ENCODE measurements at regions not wholly inside any gene's neighbourhood (a gene's known extent, or its start where the extent isn't known, plus 50 kb on each side); places are given as distances from the start of the nearest gene placed in this dataset.

DNA sequence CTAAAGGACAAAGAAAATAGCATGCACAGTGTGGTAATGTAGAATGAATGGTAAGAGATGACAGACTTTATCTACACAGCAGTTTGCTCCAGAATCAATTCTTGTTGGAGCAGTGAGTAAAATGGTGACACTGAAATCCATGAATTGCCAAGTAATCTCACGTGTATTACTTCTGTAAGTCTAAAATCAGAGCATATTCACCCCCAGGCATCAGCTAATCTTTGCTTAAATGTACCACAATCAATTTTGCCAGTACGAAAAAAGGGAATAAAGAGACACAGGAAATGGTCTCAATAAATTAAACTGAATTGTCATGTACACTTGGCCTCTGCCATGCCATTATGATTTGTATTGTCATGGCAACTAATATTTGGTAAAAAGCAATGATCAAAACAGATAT, 294.2 kb downstream of the PCDH17 start:
- no peaks in the 10 kb centered on the region for H3K9me3 Mint-ChIP-seq (ENCODE audit: unreplicated experiment)
- H3K27ac Mint-ChIP-seq (ENCODE audit: unreplicated experiment) = no peak overlapping the region
- H3K36me3 ChIP-seq (ENCODE audit: insufficient read depth, low read length) = no peaks in the 10 kb centered on the region
- no peaks in the 10 kb centered on the region for H3K9me3 ChIP-seq (ENCODE audit: insufficient read depth, low read depth, low read length)
- H3K4me3 ChIP-seq (ENCODE audit: insufficient read depth, low read depth, low read length) = no peak overlapping the region
- no peaks in the 10 kb centered on the region for H3K27me3 ChIP-seq (ENCODE audit: insufficient read depth, low read length)
- H3K4me1 Mint-ChIP-seq (ENCODE audit: low read depth, unreplicated experiment) = no peaks in the 10 kb centered on the region
- H2AFZ ChIP-seq (ENCODE audit: low read depth, low read length) = no peak overlapping the region
- H4K20me1 ChIP-seq (ENCODE audit: insufficient read depth, low read length) = no peaks in the 10 kb centered on the region
- no peaks in the 10 kb centered on the region for H3K27me3 Mint-ChIP-seq (ENCODE audit: low read depth, unreplicated experiment)
- no peaks in the 10 kb centered on the region for H3K4me1 ChIP-seq (ENCODE audit: insufficient read depth, low read length)
- H3K27ac ChIP-seq (ENCODE audit: low read depth, low read length) = no peak overlapping the region
- H3K9ac ChIP-seq (ENCODE audit: low read length) = no peak overlapping the region
- TF ChIP-seq, protein P1, sequence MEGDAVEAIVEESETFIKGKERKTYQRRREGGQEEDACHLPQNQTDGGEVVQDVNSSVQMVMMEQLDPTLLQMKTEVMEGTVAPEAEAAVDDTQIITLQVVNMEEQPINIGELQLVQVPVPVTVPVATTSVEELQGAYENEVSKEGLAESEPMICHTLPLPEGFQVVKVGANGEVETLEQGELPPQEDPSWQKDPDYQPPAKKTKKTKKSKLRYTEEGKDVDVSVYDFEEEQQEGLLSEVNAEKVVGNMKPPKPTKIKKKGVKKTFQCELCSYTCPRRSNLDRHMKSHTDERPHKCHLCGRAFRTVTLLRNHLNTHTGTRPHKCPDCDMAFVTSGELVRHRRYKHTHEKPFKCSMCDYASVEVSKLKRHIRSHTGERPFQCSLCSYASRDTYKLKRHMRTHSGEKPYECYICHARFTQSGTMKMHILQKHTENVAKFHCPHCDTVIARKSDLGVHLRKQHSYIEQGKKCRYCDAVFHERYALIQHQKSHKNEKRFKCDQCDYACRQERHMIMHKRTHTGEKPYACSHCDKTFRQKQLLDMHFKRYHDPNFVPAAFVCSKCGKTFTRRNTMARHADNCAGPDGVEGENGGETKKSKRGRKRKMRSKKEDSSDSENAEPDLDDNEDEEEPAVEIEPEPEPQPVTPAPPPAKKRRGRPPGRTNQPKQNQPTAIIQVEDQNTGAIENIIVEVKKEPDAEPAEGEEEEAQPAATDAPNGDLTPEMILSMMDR (IDR thresholded peaks at IDR 0.05; ENCODE audit: insufficient read depth, low read depth, low read length) = no peak
- no peak for TF ChIP-seq EZH2 (IDR thresholded peaks at IDR 0.05; ENCODE audit: insufficient read depth, low read length)
- H3K4me3 Mint-ChIP-seq (ENCODE audit: unreplicated experiment) = no peak overlapping the region
- no peak for DNase-seq (ENCODE audit: low read depth)
- no peaks in the 10 kb centered on the region for H3K36me3 Mint-ChIP-seq (ENCODE audit: low read depth, unreplicated experiment)
- no peak overlapping the region for H3K4me2 ChIP-seq (ENCODE audit: low read length)
- no peaks in the 10 kb centered on the region for H3K79me2 ChIP-seq (ENCODE audit: insufficient read depth, low read length)
- no peak for FAIRE-seq

DNA sequence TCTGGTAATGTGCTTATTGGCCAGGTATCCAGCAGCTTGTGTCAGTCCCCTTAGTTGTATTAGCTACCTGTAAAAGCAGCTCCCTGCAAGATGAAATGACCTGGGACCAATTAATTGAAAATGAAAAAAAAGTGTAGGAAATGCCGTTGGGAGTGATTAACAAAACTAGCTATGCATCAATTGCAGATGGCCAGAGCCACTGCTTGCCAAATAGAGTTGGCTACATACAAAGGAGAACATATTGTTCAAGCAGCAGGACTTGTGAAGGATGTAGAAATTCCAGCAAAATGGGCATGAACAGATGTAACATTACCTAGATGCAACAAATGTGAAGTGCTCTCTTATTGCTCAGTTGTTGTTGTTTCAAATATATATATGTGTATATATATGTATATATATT, 300.5 kb downstream of the PCDH17 start:
- no peaks in the 10 kb centered on the region for H3K9me3 Mint-ChIP-seq (ENCODE audit: unreplicated experiment)
- Histone ChIP-seq H3K4me1 (ENCODE audit: insufficient read depth, low read length) (no peaks in the 10 kb centered on the region), H2AFZ (ENCODE audit: low read depth, low read length) (no peak overlapping the region), H3K27ac (ENCODE audit: low read depth, low read length) (no peak overlapping the region), H4K20me1 (ENCODE audit: insufficient read depth, low read length) (no peaks in the 10 kb centered on the region), H3K79me2 (ENCODE audit: insufficient read depth, low read length) (no peaks in the 10 kb centered on the region), H3K36me3 (ENCODE audit: insufficient read depth, low read length) (no peaks in the 10 kb centered on the region), H3K9me3 (ENCODE audit: insufficient read depth, low read depth, low read length) (no peaks in the 10 kb centered on the region), H3K27me3 (ENCODE audit: insufficient read depth, low read length) (no peaks in the 10 kb centered on the region), H3K4me2 (ENCODE audit: low read length) (no peak overlapping the region), H3K4me3 (ENCODE audit: insufficient read depth, low read depth, low read length) (no peak overlapping the region), H3K9ac (ENCODE audit: low read length) (no peak overlapping the region)
- no peaks in the 10 kb centered on the region for H3K36me3 Mint-ChIP-seq (ENCODE audit: low read depth, unreplicated experiment)
- H3K4me3 Mint-ChIP-seq (ENCODE audit: unreplicated experiment) = no peak overlapping the region
- no peak for FAIRE-seq
- DNase-seq (ENCODE audit: low read depth) = no peak
- H3K27me3 Mint-ChIP-seq (ENCODE audit: low read depth, unreplicated experiment) = no peaks in the 10 kb centered on the region
- no peak for TF ChIP-seq EZH2 (IDR thresholded peaks at IDR 0.05; ENCODE audit: insufficient read depth, low read length)
- TF ChIP-seq, protein P1 (IDR thresholded peaks at IDR 0.05; ENCODE audit: insufficient read depth, low read depth, low read length) = no peak
- no peak overlapping the region for H3K27ac Mint-ChIP-seq (ENCODE audit: unreplicated experiment)
- no peaks in the 10 kb centered on the region for H3K4me1 Mint-ChIP-seq (ENCODE audit: low read depth, unreplicated experiment)

DNA sequence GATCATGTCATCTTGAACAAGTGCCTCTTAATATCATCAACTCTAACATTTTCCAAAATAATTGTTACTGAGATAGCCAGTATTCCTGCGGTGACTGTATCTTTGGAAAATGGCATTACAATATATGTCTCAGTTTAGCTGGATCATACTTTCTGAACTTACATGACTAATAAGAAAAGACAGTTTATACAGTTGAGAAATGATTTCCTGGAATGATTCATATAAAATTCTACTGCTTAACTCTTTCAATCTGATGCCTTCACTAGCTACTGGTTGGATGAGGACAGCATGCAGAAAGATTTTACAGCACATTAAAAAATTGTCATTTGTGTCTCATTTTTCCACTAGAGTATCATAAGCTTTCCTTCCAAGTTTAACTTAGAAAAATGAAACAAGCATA, 302.1 kb downstream of the PCDH17 start:
- Histone ChIP-seq H3K4me3 (ENCODE audit: insufficient read depth, low read depth, low read length) (no peak overlapping the region), H3K4me1 (ENCODE audit: insufficient read depth, low read length) (no peaks in the 10 kb centered on the region), H2AFZ (ENCODE audit: low read depth, low read length) (no peak overlapping the region), H3K9ac (ENCODE audit: low read length) (no peak overlapping the region), H3K9me3 (ENCODE audit: insufficient read depth, low read depth, low read length) (no peaks in the 10 kb centered on the region), H4K20me1 (ENCODE audit: insufficient read depth, low read length) (no peaks in the 10 kb centered on the region), H3K27ac (ENCODE audit: low read depth, low read length) (no peak overlapping the region), H3K4me2 (ENCODE audit: low read length) (no peak overlapping the region), H3K27me3 (ENCODE audit: insufficient read depth, low read length) (no peaks in the 10 kb centered on the region), H3K36me3 (ENCODE audit: insufficient read depth, low read length) (no peaks in the 10 kb centered on the region), H3K79me2 (ENCODE audit: insufficient read depth, low read length) (no peaks in the 10 kb centered on the region)
- TF ChIP-seq, protein P1 (IDR thresholded peaks at IDR 0.05; ENCODE audit: insufficient read depth, low read depth, low read length) = no peak
- TF ChIP-seq EZH2 (IDR thresholded peaks at IDR 0.05; ENCODE audit: insufficient read depth, low read length) = no peak
- H3K4me1 Mint-ChIP-seq (ENCODE audit: low read depth, unreplicated experiment) = no peaks in the 10 kb centered on the region
- no peaks in the 10 kb centered on the region for H3K36me3 Mint-ChIP-seq (ENCODE audit: low read depth, unreplicated experiment)
- no peak overlapping the region for H3K27ac Mint-ChIP-seq (ENCODE audit: unreplicated experiment)
- peak; percentile 31 for DNase-seq (ENCODE audit: low read depth)
- no peak for FAIRE-seq
- no peaks in the 10 kb centered on the region for H3K27me3 Mint-ChIP-seq (ENCODE audit: low read depth, unreplicated experiment)
- no peaks in the 10 kb centered on the region for H3K9me3 Mint-ChIP-seq (ENCODE audit: unreplicated experiment)
- H3K4me3 Mint-ChIP-seq (ENCODE audit: unreplicated experiment) = no peak overlapping the region
